A673 (cell line): ENCODE measurements at regions not wholly inside any gene's neighbourhood (a gene's known extent, or its start where the extent isn't known, plus 50 kb on each side); places are given as distances from the start of the nearest gene placed in this dataset.

Source experiments
- BruUV-seq: library from RNA; stranded (reverse); fragments of 400-500 nt; replicated peaks from 2 replicates; lab custom pipeline; 2021; lab: Mats Ljungman, UMichigan
- CTCF ChIA-PET: fragments of 300-600 bp; sonication (Branson Sonifier 250); formaldehyde crosslinking; loops from one replicate; lab custom pipeline; 2022; ENCODE audit warnings: antibody characterized with exemption; lab: Charles Lee
- POLR2A ChIA-PET: fragments of 300-600 bp; sonication (Branson Sonifier 250); formaldehyde crosslinking; loops from one replicate; lab custom pipeline; 2022; ENCODE audit warnings: antibody characterized with exemption; ENCODE audit not compliant: low non-redundant PET; lab: Charles Lee
- DNase-seq: peaks from one replicate; pipeline ENCODE4 v3.0.0-alpha.2; 2015; ENCODE audit warnings: low spot score
- H3K27ac ChIP-seq: fragments of 200-600 bp; sonication (generic); 2 replicates; pipeline ENCODE4 v1.5.1; 2016; ENCODE audit warnings: mixed run types, low read depth, mild to moderate bottlenecking, mixed read lengths, antibody characterized with exemption, low read length; ENCODE audit not compliant: poor library complexity, severe bottlenecking
- H3K27me3 ChIP-seq: fragments of 200-600 bp; sonication (generic); replicated peaks from 2 replicates; pipeline ENCODE4 v1.6.1; 2017; ENCODE audit warnings: mixed run types, low read depth, mild to moderate bottlenecking, mixed read lengths, antibody characterized with exemption, low read length; ENCODE audit not compliant: insufficient read depth, poor library complexity
- H3K36me3 ChIP-seq: fragments of 200-600 bp; sonication (generic); 2 replicates; pipeline ENCODE4 v1.6.1; 2016; ENCODE audit warnings: mixed run types, mild to moderate bottlenecking, mixed read lengths, antibody characterized with exemption, low read length; ENCODE audit not compliant: insufficient read depth, poor library complexity, severe bottlenecking
- H3K4me1 ChIP-seq: fragments of 200-600 bp; sonication (generic); 2 replicates; pipeline ENCODE4 v1.6.1; 2017; ENCODE audit warnings: mixed run types, mild to moderate bottlenecking, mixed read lengths, antibody characterized with exemption, low read length; ENCODE audit not compliant: insufficient read depth, poor library complexity, severe bottlenecking
- H3K4me3 ChIP-seq: fragments of 200-600 bp; sonication (generic); 2 replicates; pipeline ENCODE4 v1.5.1; 2016; ENCODE audit warnings: low read depth, mixed run types, mild to moderate bottlenecking, mixed read lengths, low read length; ENCODE audit not compliant: poor library complexity, severe bottlenecking
- H3K9me3 ChIP-seq: fragments of 200-600 bp; sonication (generic); 2 replicates; pipeline ENCODE4 v1.6.1; 2016; ENCODE audit warnings: mixed run types, low read depth, mild to moderate bottlenecking, mixed read lengths, antibody characterized with exemption, low read length; ENCODE audit not compliant: poor library complexity, severe bottlenecking
- EZH2 ChIP-seq: fragments of 200-600 bp; sonication (generic); IDR thresholded peaks from 2 replicates; pipeline ENCODE4 v1.6.1; 2017; ENCODE audit warnings: borderline replicate concordance, low read depth, mild to moderate bottlenecking, mixed read lengths, antibody characterized with exemption, low read length; ENCODE audit not compliant: poor library complexity, severe bottlenecking
- intact Hi-C: fragments of 100-400 bp; cut with micrococcal nuclease; formaldehyde crosslinking; loops from one replicate; pipeline ENCODE4 v1.10.0; 2022; ENCODE audit not compliant: unreplicated experiment
- TF ChIP-seq, protein P1 (sequence below): fragments of 300-800, 200-600 bp; sonication (generic); conservative IDR thresholded peaks from 2 replicates; pipeline ENCODE4 v1.5.1; 2017; ENCODE audit warnings: low read depth, mild to moderate bottlenecking, antibody characterized with exemption, low read length, moderate library complexity, mixed read lengths

DNA sequence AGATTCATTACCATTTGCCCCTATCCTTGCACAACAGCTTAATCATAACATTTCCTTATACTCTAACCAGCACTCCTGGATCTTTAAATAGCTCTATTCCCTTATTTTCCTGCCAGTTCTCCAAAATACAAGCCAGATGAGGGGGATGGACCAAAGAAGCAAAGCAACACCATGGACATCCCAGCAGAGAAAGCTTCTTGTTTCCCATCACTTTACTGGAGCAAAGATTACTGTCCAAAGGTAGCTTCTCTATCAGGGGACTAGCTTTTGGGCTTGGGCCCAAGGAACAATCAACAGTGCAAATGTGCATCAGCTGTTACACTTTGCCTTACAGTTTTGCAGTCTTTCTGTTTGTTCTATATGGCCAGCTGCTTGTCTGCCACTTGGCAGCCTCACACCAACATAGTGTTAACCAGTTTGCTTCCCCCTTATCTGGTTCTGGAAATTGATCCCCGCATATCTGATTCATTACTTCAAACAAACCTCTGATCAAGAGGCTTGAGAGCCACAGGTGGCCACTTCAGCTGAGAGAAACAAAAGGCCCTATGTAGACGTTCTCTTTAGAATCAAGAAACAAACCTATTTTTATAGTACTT, 814.3 kb downstream of the METTL15 start:
- no TSS peak for BruUV-seq
- no peaks in the 10 kb centered on the region for H3K27me3 ChIP-seq
- no peak for DNase-seq
- POLR2A ChIA-PET, result no interaction called here
- no peaks in the 10 kb centered on the region for H3K4me1 ChIP-seq
- H3K4me3 ChIP-seq, result no peak overlapping the region
- TF ChIP-seq, protein P1, sequence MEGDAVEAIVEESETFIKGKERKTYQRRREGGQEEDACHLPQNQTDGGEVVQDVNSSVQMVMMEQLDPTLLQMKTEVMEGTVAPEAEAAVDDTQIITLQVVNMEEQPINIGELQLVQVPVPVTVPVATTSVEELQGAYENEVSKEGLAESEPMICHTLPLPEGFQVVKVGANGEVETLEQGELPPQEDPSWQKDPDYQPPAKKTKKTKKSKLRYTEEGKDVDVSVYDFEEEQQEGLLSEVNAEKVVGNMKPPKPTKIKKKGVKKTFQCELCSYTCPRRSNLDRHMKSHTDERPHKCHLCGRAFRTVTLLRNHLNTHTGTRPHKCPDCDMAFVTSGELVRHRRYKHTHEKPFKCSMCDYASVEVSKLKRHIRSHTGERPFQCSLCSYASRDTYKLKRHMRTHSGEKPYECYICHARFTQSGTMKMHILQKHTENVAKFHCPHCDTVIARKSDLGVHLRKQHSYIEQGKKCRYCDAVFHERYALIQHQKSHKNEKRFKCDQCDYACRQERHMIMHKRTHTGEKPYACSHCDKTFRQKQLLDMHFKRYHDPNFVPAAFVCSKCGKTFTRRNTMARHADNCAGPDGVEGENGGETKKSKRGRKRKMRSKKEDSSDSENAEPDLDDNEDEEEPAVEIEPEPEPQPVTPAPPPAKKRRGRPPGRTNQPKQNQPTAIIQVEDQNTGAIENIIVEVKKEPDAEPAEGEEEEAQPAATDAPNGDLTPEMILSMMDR, result no peak
- intact Hi-C loops, result no loop called here
- CTCF ChIA-PET, result no interaction called here
- no peaks in the 10 kb centered on the region for H3K36me3 ChIP-seq
- no peaks in the 10 kb centered on the region for H3K9me3 ChIP-seq
- H3K27ac ChIP-seq, result no peak overlapping the region

DNA sequence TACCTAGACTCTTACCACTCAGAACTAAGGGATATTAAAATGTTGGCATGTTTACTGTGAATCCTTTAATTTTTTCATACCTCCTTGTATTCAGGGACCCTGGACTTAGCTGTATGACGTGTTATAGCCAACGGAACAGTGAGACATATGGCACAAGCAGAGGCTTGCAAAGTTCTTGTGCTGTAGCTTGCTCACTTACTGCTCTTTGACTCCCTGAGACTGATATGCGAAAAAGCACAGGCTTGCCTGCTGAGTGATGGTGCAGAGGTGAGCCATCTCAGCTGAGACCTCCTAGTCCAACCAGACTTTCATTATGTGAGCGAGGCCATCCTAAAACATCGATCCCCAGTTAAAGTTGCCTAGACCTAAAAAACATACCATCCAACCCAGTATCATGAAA, 811.0 kb downstream of the METTL15 start:
- Histone ChIP-seq H3K36me3 (no peaks in the 10 kb centered on the region), H3K4me1 (no peaks in the 10 kb centered on the region), H3K27ac (no peak overlapping the region), H3K27me3 (no peaks in the 10 kb centered on the region), H3K4me3 (no peak overlapping the region), H3K9me3 (no peaks in the 10 kb centered on the region)
- CTCF ChIA-PET, result no interaction called here
- TF ChIP-seq EZH2, result no peak
- TF ChIP-seq, protein P1, result no peak
- DNase-seq, result no peak
- POLR2A ChIA-PET, result no interaction called here
- BruUV-seq, result no TSS peak
- intact Hi-C loops, result no loop called here

DNA sequence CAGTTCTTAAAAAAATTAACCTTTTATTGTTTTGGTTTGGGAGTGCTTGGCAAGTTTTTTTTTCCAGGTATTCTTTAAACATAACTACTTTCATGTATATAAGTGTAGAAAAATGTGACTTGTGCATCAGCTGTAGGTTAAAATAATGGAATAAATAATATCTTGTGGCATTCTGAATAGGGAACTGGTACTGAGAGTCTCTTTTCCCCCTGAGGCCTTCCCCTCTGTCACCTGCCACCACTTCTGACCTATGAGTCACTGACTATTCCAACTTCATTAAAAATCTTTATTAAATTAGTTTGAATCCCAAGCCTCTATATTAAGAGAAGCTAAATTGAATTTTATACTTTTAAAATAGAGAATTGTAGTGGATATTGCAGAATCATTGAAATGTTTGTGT, 805.7 kb downstream of the METTL15 start:
- POLR2A ChIA-PET, result no interaction called here
- no peak for DNase-seq
- no peaks in the 10 kb centered on the region for H3K9me3 ChIP-seq
- H3K36me3 ChIP-seq, result no peaks in the 10 kb centered on the region
- CTCF ChIA-PET, result no interaction called here
- H3K4me1 ChIP-seq, result peaks cover 20% of the 10 kb centered on the region
- intact Hi-C loops, result no loop called here
- BruUV-seq, result no TSS peak
- H3K27me3 ChIP-seq, result no peaks in the 10 kb centered on the region
- TF ChIP-seq, protein P1, result no peak
- no peak for TF ChIP-seq EZH2
- H3K27ac ChIP-seq, result no peak overlapping the region
- no peak overlapping the region for H3K4me3 ChIP-seq
